LNCaP clone FGC (cell line): ENCODE measurements at regions not wholly inside any gene's neighbourhood (a gene's known extent, or its start where the extent isn't known, plus 50 kb on each side); places are given as distances from the start of the nearest gene placed in this dataset.

Experiments used
- DNase-seq: peaks from one replicate; pipeline ENCODE4 v3.0.0-alpha.2; 2011; ENCODE audit warnings: low read depth
- H3K4me3 ChIP-seq: 2 replicates; pipeline ENCODE4 v1.5.1; 2011; ENCODE audit warnings: mild to moderate bottlenecking, low read depth, low read length, control low read depth
- TF ChIP-seq, protein P1 (sequence below): IDR thresholded peaks from 2 replicates; pipeline ENCODE4 v1.5.1; 2012; ENCODE audit warnings: mild to moderate bottlenecking; ENCODE audit not compliant: control insufficient read depth, insufficient read depth; ENCODE audit errors: extremely low read depth

DNA sequence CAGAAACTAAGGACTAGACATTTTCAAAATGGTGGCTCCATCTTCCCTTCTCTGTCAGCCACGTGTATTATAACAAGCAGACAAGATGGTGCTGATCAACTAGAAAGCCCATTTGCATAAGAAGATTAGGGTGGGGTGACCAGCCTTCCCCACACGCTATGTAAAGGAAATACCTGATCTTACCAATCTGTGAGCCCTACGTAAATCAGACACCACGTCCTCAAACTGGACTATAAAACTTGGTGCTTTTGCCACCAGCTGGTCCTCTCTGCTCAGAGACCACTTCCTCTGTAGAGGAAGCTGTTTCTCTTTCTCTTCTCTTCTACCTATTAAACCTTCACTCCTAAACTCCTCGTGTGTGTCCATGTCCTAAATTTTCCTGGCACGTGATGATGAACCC lies 101.1 kb upstream of the PLEKHG7 start:
- no peak for DNase-seq
- H3K4me3 ChIP-seq = no peak overlapping the region
- TF ChIP-seq, protein P1, sequence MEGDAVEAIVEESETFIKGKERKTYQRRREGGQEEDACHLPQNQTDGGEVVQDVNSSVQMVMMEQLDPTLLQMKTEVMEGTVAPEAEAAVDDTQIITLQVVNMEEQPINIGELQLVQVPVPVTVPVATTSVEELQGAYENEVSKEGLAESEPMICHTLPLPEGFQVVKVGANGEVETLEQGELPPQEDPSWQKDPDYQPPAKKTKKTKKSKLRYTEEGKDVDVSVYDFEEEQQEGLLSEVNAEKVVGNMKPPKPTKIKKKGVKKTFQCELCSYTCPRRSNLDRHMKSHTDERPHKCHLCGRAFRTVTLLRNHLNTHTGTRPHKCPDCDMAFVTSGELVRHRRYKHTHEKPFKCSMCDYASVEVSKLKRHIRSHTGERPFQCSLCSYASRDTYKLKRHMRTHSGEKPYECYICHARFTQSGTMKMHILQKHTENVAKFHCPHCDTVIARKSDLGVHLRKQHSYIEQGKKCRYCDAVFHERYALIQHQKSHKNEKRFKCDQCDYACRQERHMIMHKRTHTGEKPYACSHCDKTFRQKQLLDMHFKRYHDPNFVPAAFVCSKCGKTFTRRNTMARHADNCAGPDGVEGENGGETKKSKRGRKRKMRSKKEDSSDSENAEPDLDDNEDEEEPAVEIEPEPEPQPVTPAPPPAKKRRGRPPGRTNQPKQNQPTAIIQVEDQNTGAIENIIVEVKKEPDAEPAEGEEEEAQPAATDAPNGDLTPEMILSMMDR = no peak

GRCh38 chr12:92601176-92601575 lies 101.6 kb upstream of the PLEKHG7 start:
- no peak overlapping the region for H3K4me3 ChIP-seq
- TF ChIP-seq, protein P1 = no peak
- no peak for DNase-seq

GRCh38 chr12:92600052-92600451 lies 102.7 kb upstream of the PLEKHG7 start:
- DNase-seq = no peak
- H3K4me3 ChIP-seq = no peak overlapping the region

DNA sequence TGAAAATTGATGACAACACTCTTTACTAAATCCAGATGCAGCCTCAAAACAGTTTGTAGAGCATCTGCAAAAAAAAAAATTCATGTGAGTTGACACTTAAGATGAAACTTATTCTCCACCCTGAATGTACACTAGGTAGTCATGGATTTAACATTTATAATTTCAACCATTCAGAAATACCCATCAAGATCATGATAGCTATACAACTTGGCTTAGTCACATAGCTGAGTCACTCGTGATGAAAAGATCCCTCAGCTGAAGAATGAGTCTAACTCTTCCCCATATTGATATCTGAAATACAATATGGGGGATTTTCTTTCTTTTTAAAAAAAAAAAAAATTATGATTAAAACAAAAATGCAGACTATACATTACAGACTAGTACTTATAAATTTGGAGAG lies 104.8 kb upstream of the PLEKHG7 start:
- TF ChIP-seq, protein P1 = no peak
- no peak for DNase-seq
- H3K4me3 ChIP-seq = no peak overlapping the region

More at GRCh38 chr12:92600052-92600451, 102.7 kb upstream of the PLEKHG7 start:
- TF ChIP-seq, protein P1 = no peak

DNA sequence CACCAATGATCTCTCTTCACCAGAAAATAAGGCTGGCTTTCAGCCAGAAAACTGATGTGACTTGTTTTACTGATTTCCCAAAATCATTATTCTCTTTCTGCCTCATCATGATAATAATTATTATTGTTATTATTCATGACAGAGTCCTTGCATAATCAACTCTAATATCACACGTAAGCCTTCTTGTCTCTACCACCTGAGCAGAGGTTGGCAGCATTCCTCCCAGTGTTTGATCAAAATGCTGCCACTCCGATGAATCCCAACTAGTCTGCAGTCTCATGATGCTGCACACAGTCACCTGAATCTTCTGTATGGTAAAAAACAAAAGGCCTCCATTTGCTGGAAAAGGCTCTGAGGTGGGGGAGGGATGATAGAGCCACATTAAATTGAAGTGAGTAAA lies 105.7 kb upstream of the PLEKHG7 start:
- TF ChIP-seq, protein P1 = no peak
- no peak for DNase-seq
- H3K4me3 ChIP-seq = no peak overlapping the region

GRCh38 chr12:92596383-92596782 lies 106.4 kb upstream of the PLEKHG7 start:
- no peak for DNase-seq
- TF ChIP-seq, protein P1 = no peak
- no peak overlapping the region for H3K4me3 ChIP-seq

DNA sequence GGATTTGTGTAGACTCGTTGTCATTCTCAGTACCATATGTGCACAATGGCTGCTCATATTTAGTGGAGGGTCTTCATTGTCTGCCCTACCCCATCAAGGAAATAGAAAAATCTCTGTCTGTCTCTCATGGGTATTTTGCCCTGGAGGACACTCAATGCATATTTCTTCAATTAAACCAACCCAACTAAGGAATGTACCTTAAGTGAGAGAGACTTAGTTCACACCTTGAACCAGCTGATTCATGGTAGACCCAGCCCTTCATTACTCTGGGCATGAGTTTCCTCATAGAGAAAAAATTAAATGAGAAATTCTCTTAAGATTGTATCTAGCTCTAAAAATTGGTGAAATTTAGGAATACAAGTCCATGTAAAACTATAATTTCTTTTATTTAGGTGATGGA lies 107.1 kb upstream of the PLEKHG7 start:
- no peak overlapping the region for H3K4me3 ChIP-seq
- no peak for DNase-seq
- TF ChIP-seq, protein P1 = no peak
